Breast epithelium (tissue), 4 donors: ENCODE measurements at regions not wholly inside any gene's neighbourhood (a gene's known extent, or its start where the extent isn't known, plus 50 kb on each side); places are given as distances from the start of the nearest gene placed in this dataset.
A peak's percentile ranks its signal among the peaks of the same experiment; 100 is the strongest.

Experiments
- DNase-seq, 2 donors: peaks; one replicate each; pipeline ENCODE4 v3.0.0-alpha.2; 2019; ENCODE audit warnings: low spot score in 2 of 2
- H3K27ac ChIP-seq, 2 donors: fragments of 200-600 bp; sonication (generic) in 1 of 2; one replicate each; pipeline ENCODE4 v1.5.1; 2016 to 2019; ENCODE audit warnings: mild to moderate bottlenecking in 1 of 2
- H3K27me3 ChIP-seq, 2 donors: fragments of 200-600 bp; sonication (generic) in 1 of 2; one replicate each; pipeline versions ENCODE4 v1.5.1 to v1.6.0; 2017 to 2019; ENCODE audit warnings: control low read depth in 1 of 2, mild to moderate bottlenecking in 1 of 2
- H3K36me3 ChIP-seq: fragments of 200-600 bp; one replicate; pipeline ENCODE4 v1.5.1; 2019
- H3K4me1 ChIP-seq, 2 donors: fragments of 200-600 bp; sonication (generic); one replicate each; pipeline ENCODE4 v1.5.1; 2016 to 2019; ENCODE audit warnings: control low read depth in 1 of 2
- H3K4me3 ChIP-seq, 3 donors: fragments of 200-600 bp; sonication (generic); 1 replicate in 2 of 3; 2 replicates in 1 of 3; pipeline ENCODE4 v1.5.1; 2016 to 2019; ENCODE audit warnings: mild to moderate bottlenecking in 3 of 3, moderate library complexity in 2 of 3
- H3K9me3 ChIP-seq, 2 donors: fragments of 200-600 bp; sonication (generic) in 1 of 2; one replicate each; pipeline ENCODE4 v1.5.1; 2016 to 2019; ENCODE audit warnings: control low read depth in 1 of 2
- POLR2A ChIP-seq: fragments of 450-650 bp; IDR thresholded peaks from one replicate; pipeline ENCODE4 v1.6.1; 2016; ENCODE audit warnings: antibody characterized with exemption, mild to moderate bottlenecking, moderate library complexity
- POLR2AphosphoS5 ChIP-seq, 3 donors: sonication (generic); formaldehyde crosslinking; IDR thresholded peaks; one replicate each; pipeline ENCODE4 v1.6.1; 2017; ENCODE audit warnings: antibody characterized with exemption in 3 of 3
- intact Hi-C: fragments of 100-400 bp; cut with DNase I; formaldehyde crosslinking; loops from one replicate; pipeline ENCODE4 v1.15.1; 2023; ENCODE audit warnings: low total_unique reads
- TF ChIP-seq, protein P1 (sequence below), 3 donors: fragments of 450-650 bp; IDR thresholded peaks; one replicate each; pipeline ENCODE4 v1.5.1; 2016 to 2017; ENCODE audit warnings: antibody characterized with exemption in 3 of 3, mild to moderate bottlenecking in 3 of 3, moderate library complexity in 3 of 3

DNA sequence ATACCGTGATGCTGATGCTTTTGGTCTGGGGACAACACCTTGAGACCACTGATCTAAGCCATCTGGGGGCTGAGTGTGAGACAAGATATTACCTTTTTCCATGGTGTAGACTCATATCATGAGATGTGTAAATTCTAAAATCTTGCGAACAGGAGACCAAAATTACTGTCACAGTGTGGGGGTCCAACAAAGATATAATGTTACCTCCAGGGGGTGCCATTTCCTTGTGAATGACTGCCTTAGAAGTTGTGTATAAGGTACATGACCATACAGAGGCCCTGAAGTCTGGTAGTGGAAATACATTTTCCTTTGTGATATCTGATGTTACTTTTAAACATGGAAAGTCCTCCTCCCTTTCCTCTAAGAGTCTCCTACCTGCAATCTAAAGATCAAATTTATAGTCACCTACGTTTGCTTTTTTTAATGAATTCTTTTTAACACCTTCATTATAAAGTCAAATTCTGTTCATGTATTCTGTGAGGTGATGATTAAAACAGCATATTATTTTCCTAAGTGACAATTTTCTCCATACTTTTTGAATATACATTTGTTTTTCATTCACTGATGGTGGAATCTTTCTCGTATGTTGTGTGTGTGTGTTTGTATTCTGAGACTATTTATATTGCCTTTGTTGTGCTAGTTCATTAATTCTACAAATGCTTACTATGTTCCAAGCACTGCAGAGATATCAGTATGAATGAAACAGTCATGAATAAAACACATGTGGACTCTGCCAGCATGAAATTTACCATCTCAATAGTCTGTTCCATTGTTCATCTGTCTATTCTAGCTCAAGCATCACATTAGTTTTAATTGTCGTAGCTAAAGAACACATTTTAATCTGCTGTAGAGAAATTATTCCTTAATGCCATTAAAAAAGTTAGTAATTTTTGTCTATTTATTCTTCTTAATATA is 113.7 kb downstream of the RFC3 start:
- no peaks in the 10 kb centered on the region for H3K9me3 ChIP-seq
- intact Hi-C loops: loop anchor here (10.0 kb wide), 1 partner anchor 1233 kb away; no protein-coding TSS in a partner anchor
- no peak for TF ChIP-seq POLR2A
- TF ChIP-seq, protein P1, sequence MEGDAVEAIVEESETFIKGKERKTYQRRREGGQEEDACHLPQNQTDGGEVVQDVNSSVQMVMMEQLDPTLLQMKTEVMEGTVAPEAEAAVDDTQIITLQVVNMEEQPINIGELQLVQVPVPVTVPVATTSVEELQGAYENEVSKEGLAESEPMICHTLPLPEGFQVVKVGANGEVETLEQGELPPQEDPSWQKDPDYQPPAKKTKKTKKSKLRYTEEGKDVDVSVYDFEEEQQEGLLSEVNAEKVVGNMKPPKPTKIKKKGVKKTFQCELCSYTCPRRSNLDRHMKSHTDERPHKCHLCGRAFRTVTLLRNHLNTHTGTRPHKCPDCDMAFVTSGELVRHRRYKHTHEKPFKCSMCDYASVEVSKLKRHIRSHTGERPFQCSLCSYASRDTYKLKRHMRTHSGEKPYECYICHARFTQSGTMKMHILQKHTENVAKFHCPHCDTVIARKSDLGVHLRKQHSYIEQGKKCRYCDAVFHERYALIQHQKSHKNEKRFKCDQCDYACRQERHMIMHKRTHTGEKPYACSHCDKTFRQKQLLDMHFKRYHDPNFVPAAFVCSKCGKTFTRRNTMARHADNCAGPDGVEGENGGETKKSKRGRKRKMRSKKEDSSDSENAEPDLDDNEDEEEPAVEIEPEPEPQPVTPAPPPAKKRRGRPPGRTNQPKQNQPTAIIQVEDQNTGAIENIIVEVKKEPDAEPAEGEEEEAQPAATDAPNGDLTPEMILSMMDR (IDR thresholded peaks at IDR 0.05): peak in 2 of 3 donors; percentile 49 to 55
- H3K4me3 ChIP-seq: no peak overlapping the region
- no peak overlapping the region for H3K27ac ChIP-seq
- no peaks in the 10 kb centered on the region for H3K4me1 ChIP-seq
- no peak for DNase-seq
- H3K27me3 ChIP-seq: no peaks in the 10 kb centered on the region
- no peaks in the 10 kb centered on the region for H3K36me3 ChIP-seq

DNA sequence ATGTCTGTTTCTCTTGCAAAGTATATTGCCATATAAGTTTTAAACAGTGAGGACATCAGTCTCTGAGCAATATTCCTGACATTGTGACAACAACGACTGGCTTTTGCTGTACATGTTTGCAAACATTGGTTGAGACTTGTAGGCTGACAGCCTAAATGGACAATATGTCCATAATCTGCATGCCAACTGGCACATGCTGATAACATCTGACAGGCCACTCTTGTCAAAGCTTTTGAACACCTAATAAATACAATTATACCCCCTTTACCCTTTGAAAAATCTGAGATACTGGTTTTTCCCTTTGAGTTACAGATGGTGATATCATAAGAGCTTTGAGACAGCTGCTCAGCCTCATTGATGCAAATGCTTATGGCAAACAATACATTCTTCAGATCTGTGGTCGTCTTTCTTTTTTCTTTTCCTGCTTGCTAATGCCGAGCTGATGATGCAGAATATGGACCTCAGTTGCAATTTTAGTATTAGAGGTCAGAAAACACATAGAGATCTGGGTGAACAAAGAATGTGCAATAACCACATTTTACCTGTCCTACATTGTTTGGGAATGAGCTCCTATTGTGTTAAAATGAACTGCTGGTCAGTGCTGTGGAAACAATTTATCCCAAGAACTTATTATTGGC is 114.9 kb downstream of the RFC3 start:
- no peak for DNase-seq
- TF ChIP-seq, protein P1 (IDR thresholded peaks at IDR 0.05): no peak
- TF ChIP-seq POLR2A: no peak
- no peak for TF ChIP-seq POLR2AphosphoS5 (IDR thresholded peaks at IDR 0.05)
- Histone ChIP-seq H3K36me3 (no peaks in the 10 kb centered on the region), H3K4me1 (no peaks in the 10 kb centered on the region), H3K4me3 (no peak overlapping the region), H3K27me3 (no peaks in the 10 kb centered on the region), H3K9me3 (no peaks in the 10 kb centered on the region), H3K27ac (no peak overlapping the region)
- intact Hi-C loops: loop anchor here (10.0 kb wide), 1 partner anchor 1232 kb away; no protein-coding TSS in a partner anchor

DNA sequence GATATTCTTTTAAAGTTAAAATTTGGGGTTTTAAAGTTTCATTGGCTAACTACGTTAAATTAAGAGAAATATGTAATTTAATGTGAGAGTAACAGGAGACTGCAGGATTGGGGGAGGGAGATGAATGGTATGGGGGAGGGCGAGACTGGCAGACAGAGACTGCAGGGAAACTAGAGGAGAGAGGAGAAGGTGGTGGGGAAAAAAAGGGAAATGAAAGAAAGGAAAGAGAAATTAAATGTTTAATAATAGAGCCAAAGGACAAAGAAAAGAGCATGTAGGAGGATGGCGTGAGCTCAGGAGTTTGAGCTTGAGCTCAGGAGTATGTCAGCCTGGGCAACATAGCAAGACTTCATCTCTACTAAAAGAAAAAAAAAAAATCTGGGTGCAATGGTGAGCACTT is 115.9 kb downstream of the RFC3 start:
- no peaks in the 10 kb centered on the region for H3K4me1 ChIP-seq
- no peak for TF ChIP-seq POLR2A
- TF ChIP-seq, protein P1 (IDR thresholded peaks at IDR 0.05): no peak
- no peak for TF ChIP-seq POLR2AphosphoS5 (IDR thresholded peaks at IDR 0.05)
- no peak overlapping the region for H3K27ac ChIP-seq
- H3K4me3 ChIP-seq: no peak overlapping the region
- no peaks in the 10 kb centered on the region for H3K9me3 ChIP-seq
- no peak for DNase-seq
- no peaks in the 10 kb centered on the region for H3K36me3 ChIP-seq
- intact Hi-C loops: loop anchor here (10.0 kb wide), 1 partner anchor 1231 kb away; no protein-coding TSS in a partner anchor
- H3K27me3 ChIP-seq: no peaks in the 10 kb centered on the region

DNA sequence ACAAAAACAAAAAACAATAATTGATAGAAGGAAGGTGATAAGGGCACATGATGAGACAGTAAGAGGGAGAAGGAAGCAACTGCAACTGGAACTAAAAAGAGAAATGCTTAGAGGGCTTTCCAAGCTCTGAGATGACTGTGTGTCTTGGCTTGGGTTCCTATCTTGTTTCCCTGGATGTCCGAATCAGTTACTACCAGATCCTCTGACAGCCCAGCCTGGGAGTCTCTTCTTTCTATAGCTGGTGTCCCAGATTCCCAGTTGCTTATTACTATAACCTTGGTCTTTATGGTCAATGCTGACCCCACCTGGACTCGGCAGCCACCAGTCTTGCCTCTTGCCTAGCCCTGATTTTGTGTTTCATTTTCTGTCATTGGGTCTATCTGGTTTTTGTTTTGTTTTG is 116.4 kb downstream of the RFC3 start:
- intact Hi-C loops: loop anchor here (10.0 kb wide), 1 partner anchor 1230 kb away; no protein-coding TSS in a partner anchor
- Histone ChIP-seq H3K36me3 (no peaks in the 10 kb centered on the region), H3K27ac (no peak overlapping the region), H3K4me3 (no peak overlapping the region), H3K4me1 (no peaks in the 10 kb centered on the region), H3K9me3 (no peaks in the 10 kb centered on the region), H3K27me3 (no peaks in the 10 kb centered on the region)
- no peak for DNase-seq
- TF ChIP-seq, protein P1 (IDR thresholded peaks at IDR 0.05): no peak
- TF ChIP-seq POLR2AphosphoS5 (IDR thresholded peaks at IDR 0.05) (no peak), POLR2A (no peak)

DNA sequence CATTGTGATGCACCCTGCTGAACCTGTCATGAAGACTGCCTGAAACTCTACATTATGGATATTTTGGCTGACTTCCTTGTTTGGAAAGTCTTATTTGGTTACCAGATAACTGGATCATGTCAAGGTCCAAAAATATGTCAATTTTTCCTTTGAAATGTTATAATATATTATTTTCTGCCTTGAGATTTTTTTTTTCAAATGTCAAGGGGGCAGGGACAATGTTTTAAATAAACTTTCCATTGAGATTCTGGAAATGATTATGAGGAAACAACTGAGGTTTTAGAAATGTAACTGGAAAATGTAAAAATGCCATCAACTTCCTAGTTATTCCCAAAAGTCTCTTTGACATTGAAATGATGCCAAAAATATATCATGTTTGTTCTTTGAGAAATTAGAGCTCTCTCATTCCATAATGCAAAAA is 117.0 kb downstream of the RFC3 start:
- intact Hi-C loops: loop anchor here (10.0 kb wide), 1 partner anchor 1230 kb away; no protein-coding TSS in a partner anchor
- Histone ChIP-seq H3K36me3 (no peaks in the 10 kb centered on the region), H3K4me3 (no peak overlapping the region), H3K9me3 (no peaks in the 10 kb centered on the region), H3K27ac (no peak overlapping the region), H3K4me1 (no peaks in the 10 kb centered on the region), H3K27me3 (no peaks in the 10 kb centered on the region)
- TF ChIP-seq, protein P1 (IDR thresholded peaks at IDR 0.05): no peak
- TF ChIP-seq POLR2AphosphoS5 (IDR thresholded peaks at IDR 0.05): no peak
- no peak for TF ChIP-seq POLR2A
- DNase-seq: no peak
